ENCODE measurements at regions not wholly inside any gene's neighbourhood (a gene's known extent, or its start where the extent isn't known, plus 50 kb on each side); places are given as distances from the start of the nearest gene placed in this dataset.
"Not testable (repeated sequence)": the region's sequence is repeated elsewhere in the genome, so short reads cannot be mapped to it uniquely, and the experiment has no call there.

DNA sequence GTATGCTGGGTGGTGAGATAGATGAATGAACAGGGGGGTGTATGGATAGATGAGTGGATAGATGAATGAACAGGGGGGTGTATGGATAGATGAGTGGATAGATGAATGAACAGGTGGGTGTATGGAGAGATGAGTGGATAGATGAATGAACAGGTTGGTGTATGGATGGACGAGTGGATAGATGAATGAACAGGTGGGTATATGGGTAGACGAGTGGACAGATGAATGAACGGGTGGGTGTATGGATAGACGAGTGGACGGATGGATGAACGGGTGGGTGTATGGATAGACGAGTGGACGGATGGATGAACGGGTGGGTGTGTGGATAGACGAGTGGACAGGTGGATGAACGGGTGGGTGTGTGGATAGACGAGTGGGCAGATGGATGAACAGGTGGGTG lies 110.3 kb upstream of the ZNF469 start:
- H3K9me3 Mint-ChIP-seq (ENCODE audit: unreplicated experiment); H3K27me3 Mint-ChIP-seq (ENCODE audit: unreplicated experiment); DNase-seq (ENCODE audit: low spot score); H3K4me1 Mint-ChIP-seq (ENCODE audit: unreplicated experiment); H3K27ac Mint-ChIP-seq (ENCODE audit: unreplicated experiment); H3K4me3 Mint-ChIP-seq (ENCODE audit: unreplicated experiment); H3K36me3 Mint-ChIP-seq (ENCODE audit: low read depth, unreplicated experiment): not testable (repeated sequence)

DNA sequence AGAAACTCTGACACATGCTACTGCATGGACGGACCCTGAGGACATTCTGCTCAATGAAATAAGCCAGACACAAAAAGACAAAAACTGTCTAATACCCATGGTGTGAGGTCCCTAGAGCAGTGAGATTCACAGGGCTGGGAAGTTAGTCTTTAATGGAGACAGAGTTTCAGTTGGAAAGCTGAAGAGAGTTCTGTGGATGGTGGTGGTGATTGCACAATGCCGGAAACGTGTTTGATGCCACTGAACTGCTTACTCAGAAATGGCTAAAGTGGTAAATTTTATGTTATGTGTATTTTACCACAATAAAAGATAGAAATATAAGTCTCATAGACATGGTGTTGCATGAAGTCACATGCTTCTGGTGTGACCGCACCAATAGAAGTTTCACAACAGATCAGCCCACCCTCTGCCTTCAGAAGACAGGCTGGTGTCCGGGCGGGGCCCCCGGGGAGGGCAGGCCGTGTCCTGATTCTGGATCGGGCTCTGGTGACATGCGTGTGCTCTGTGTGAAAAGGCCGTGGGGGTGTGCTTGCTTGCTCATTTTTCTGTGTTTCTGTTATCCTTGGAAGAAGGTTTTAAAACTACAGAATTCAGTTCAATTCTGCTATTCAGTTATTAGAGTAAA lies 108.5 kb upstream of the ZNF469 start:
- not testable (repeated sequence) for H3K36me3 Mint-ChIP-seq (ENCODE audit: low read depth, unreplicated experiment); H3K4me3 Mint-ChIP-seq (ENCODE audit: unreplicated experiment); H3K4me1 Mint-ChIP-seq (ENCODE audit: unreplicated experiment); H3K27ac Mint-ChIP-seq (ENCODE audit: unreplicated experiment); DNase-seq (ENCODE audit: low spot score); H3K9me3 Mint-ChIP-seq (ENCODE audit: unreplicated experiment); H3K27me3 Mint-ChIP-seq (ENCODE audit: unreplicated experiment)

DNA sequence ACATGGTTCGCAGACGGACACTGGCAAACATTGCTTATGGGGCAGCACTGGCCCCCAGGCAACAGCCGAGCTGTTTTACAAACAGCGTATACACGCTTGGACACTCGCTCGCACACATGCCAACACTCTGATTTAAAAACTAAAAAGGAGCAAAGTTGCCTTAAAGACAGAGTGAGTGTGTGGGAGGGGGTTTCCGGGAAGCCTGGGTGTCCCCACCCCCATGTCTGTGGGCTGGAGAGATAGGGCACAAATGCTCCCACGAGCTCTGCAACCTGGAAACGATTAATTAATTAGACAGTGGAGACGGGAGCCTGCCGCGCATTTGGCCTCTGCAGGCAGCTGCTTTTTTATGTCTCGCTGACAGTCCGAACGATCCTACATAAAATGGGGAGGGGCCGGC lies 107.9 kb upstream of the ZNF469 start:
- DNase-seq (ENCODE audit: low spot score) = no peak
- TF ChIP-seq, protein P1, sequence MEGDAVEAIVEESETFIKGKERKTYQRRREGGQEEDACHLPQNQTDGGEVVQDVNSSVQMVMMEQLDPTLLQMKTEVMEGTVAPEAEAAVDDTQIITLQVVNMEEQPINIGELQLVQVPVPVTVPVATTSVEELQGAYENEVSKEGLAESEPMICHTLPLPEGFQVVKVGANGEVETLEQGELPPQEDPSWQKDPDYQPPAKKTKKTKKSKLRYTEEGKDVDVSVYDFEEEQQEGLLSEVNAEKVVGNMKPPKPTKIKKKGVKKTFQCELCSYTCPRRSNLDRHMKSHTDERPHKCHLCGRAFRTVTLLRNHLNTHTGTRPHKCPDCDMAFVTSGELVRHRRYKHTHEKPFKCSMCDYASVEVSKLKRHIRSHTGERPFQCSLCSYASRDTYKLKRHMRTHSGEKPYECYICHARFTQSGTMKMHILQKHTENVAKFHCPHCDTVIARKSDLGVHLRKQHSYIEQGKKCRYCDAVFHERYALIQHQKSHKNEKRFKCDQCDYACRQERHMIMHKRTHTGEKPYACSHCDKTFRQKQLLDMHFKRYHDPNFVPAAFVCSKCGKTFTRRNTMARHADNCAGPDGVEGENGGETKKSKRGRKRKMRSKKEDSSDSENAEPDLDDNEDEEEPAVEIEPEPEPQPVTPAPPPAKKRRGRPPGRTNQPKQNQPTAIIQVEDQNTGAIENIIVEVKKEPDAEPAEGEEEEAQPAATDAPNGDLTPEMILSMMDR (IDR thresholded peaks at IDR 0.05; ENCODE audit: unreplicated experiment) = no peak

DNA sequence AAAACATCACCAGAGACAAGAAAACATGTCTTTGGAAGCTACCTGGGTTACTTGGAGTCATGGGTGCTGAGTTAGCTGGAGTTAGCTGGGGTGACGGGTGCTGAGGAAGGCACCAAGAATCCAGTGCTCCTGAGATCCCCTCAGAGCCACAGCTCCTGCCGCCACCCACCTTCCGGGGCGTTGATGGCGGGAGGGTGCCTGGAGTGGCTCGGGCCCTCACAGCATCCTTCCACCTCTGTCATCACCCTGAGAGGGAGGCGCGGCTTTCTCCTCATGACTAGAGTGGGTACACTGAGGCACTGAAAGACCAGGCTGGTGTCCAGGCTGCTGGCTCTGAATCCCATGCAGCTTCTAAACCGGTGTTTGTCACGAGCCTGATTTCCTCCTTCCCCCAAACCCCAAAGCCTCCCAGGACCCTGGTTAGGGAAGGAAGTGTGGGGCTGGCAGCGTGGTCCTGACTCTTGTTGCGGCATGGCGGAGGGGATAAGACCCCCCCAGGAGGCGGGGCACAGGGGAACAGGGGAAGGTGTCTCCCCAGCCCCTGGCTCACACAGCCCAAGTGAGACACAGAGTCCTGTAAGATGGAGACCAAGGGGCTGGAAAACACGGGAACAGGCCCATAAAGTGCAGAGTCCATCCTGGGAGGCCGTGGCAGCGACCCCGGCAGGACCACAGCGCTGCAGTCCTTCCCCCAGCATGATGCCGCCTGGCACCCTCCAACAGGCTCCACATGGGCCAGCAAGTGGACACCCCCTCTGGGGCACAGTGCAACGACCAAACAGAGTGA lies 107.2 kb upstream of the ZNF469 start:
- DNase-seq (ENCODE audit: low spot score); H3K27me3 Mint-ChIP-seq (ENCODE audit: unreplicated experiment); H3K4me1 Mint-ChIP-seq (ENCODE audit: unreplicated experiment): not testable (repeated sequence)

More for the DNA sequence above, 107.9 kb upstream of the ZNF469 start:
- Mint-ChIP-seq H3K4me3 (ENCODE audit: unreplicated experiment) (no peak overlapping the region), H3K36me3 (ENCODE audit: low read depth, unreplicated experiment) (peaks cover 3% of the 10 kb centered on the region), H3K27me3 (ENCODE audit: unreplicated experiment) (peaks cover 1% of the 10 kb centered on the region), H3K27ac (ENCODE audit: unreplicated experiment) (no peak overlapping the region), H3K9me3 (ENCODE audit: unreplicated experiment) (no peaks in the 10 kb centered on the region), H3K4me1 (ENCODE audit: unreplicated experiment) (no peaks in the 10 kb centered on the region)

DNA sequence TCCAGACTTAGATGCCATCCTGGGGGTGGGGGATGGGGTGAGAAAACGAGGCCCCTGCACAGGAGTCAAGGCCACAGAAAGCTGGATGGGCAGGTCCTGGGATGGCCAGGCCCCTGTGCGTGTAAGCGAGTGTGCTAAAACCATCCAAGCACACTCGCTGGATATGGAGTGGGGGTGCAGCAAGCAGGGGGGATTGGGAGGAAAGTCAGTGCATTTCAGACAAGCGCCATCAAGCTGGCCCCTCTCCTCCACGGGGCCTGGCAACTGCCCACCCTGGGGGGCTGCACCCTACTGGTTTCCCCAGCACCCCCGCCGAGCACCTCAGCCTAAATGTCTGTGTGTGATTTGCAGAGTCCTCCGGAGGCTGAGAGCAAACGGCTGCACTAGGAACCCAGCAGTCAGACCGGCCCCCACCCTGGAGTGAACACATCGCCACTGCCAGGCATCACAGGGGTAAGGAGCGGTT lies 106.6 kb upstream of the ZNF469 start:
- not testable (repeated sequence) for H3K27me3 Mint-ChIP-seq (ENCODE audit: unreplicated experiment); H3K4me3 Mint-ChIP-seq (ENCODE audit: unreplicated experiment); H3K4me1 Mint-ChIP-seq (ENCODE audit: unreplicated experiment); H3K9me3 Mint-ChIP-seq (ENCODE audit: unreplicated experiment); DNase-seq (ENCODE audit: low spot score); H3K27ac Mint-ChIP-seq (ENCODE audit: unreplicated experiment); H3K36me3 Mint-ChIP-seq (ENCODE audit: low read depth, unreplicated experiment)

More for the DNA sequence above, 107.2 kb upstream of the ZNF469 start:
- not testable (repeated sequence) for H3K36me3 Mint-ChIP-seq (ENCODE audit: low read depth, unreplicated experiment); H3K4me3 Mint-ChIP-seq (ENCODE audit: unreplicated experiment); H3K27ac Mint-ChIP-seq (ENCODE audit: unreplicated experiment); H3K9me3 Mint-ChIP-seq (ENCODE audit: unreplicated experiment)

DNA sequence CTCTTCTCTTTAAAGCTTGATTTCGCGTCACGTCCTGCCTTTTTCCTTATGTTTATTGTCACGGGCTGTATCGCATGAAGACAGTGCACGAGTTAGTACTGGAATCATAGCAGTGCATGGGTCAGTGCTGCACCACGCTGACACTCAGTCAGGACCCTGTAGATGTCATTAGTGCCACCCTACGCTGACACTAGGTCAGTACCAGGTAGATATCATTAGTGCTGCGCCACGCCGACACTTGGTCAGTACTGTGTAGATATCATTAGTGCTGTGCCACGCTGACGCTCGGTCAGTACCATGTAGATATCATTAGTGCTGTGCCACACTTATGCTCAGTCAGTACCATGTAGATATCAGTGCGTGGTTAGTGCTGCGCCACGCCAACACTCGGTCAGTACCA lies 106.2 kb upstream of the ZNF469 start:
- DNase-seq (ENCODE audit: low spot score) = no peak
- no peaks in the 10 kb centered on the region for H3K9me3 Mint-ChIP-seq (ENCODE audit: unreplicated experiment)
- H3K27ac Mint-ChIP-seq (ENCODE audit: unreplicated experiment) = no peak overlapping the region
- TF ChIP-seq, protein P1 (IDR thresholded peaks at IDR 0.05; ENCODE audit: unreplicated experiment) = no peak
- no peaks in the 10 kb centered on the region for H3K4me1 Mint-ChIP-seq (ENCODE audit: unreplicated experiment)
- H3K36me3 Mint-ChIP-seq (ENCODE audit: low read depth, unreplicated experiment) = peaks cover 3% of the 10 kb centered on the region
- H3K27me3 Mint-ChIP-seq (ENCODE audit: unreplicated experiment) = peaks cover 1% of the 10 kb centered on the region
- H3K4me3 Mint-ChIP-seq (ENCODE audit: unreplicated experiment) = no peak overlapping the region

DNA sequence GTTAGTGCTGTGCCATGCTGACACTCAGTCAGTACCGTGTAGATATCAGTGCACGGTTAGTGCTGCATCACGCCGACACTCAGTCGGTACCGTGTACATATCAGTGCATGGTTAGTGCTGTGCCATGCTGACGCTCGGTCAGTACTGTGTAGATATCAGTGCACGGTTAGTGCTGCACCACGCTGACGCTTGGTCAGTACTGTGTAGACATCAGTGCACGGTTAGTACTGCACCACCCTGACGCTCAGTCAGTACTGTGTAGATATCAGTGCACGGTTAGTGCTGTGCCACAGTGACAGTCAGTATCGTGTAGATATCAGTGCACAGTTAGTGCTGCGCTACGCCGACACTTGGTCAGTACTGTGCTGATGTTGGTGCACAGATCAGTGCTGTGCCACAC lies 102.8 kb upstream of the ZNF469 start:
- H3K36me3 Mint-ChIP-seq (ENCODE audit: low read depth, unreplicated experiment) = peaks cover 6% of the 10 kb centered on the region
- H3K27me3 Mint-ChIP-seq (ENCODE audit: unreplicated experiment) = peaks cover 6% of the 10 kb centered on the region
- H3K27ac Mint-ChIP-seq (ENCODE audit: unreplicated experiment) = no peak overlapping the region
- no peak overlapping the region for H3K4me3 Mint-ChIP-seq (ENCODE audit: unreplicated experiment)
- no peaks in the 10 kb centered on the region for H3K4me1 Mint-ChIP-seq (ENCODE audit: unreplicated experiment)
- no peak for DNase-seq (ENCODE audit: low spot score)
- TF ChIP-seq, protein P1 (IDR thresholded peaks at IDR 0.05; ENCODE audit: unreplicated experiment) = no peak
- no peaks in the 10 kb centered on the region for H3K9me3 Mint-ChIP-seq (ENCODE audit: unreplicated experiment)
